ENCODE measurements at regions not wholly inside any gene's neighbourhood (a gene's known extent, or its start where the extent isn't known, plus 50 kb on each side); places are given as distances from the start of the nearest gene placed in this dataset.

- H3K9me3 ChIP-seq = no peaks in the 10 kb centered on the region
- 70 to 71% methylated on average over 3 of the region's 3 CpGs for WGBS, 2 donors
- H3K27me3 ChIP-seq = no peaks in the 10 kb centered on the region
- no peaks in the 10 kb centered on the region for H3K4me1 ChIP-seq
- no peak overlapping the region for H3K4me3 ChIP-seq
- H3K36me3 ChIP-seq = no peaks in the 10 kb centered on the region
- TF ChIP-seq POLR2AphosphoS5 (IDR thresholded peaks at IDR 0.05) (no peak), POLR2A (IDR thresholded peaks at IDR 0.05) (no peak), EP300 (IDR thresholded peaks at IDR 0.05) (no peak)
- TF ChIP-seq, protein P1, sequence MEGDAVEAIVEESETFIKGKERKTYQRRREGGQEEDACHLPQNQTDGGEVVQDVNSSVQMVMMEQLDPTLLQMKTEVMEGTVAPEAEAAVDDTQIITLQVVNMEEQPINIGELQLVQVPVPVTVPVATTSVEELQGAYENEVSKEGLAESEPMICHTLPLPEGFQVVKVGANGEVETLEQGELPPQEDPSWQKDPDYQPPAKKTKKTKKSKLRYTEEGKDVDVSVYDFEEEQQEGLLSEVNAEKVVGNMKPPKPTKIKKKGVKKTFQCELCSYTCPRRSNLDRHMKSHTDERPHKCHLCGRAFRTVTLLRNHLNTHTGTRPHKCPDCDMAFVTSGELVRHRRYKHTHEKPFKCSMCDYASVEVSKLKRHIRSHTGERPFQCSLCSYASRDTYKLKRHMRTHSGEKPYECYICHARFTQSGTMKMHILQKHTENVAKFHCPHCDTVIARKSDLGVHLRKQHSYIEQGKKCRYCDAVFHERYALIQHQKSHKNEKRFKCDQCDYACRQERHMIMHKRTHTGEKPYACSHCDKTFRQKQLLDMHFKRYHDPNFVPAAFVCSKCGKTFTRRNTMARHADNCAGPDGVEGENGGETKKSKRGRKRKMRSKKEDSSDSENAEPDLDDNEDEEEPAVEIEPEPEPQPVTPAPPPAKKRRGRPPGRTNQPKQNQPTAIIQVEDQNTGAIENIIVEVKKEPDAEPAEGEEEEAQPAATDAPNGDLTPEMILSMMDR (IDR thresholded peaks at IDR 0.05) = no peak
- no peak overlapping the region for H3K27ac ChIP-seq
- intact Hi-C loops (cut with DNase I) = no loop called here
- DNase-seq = no peak
These were observed 380.5 kb upstream of the FBXO33 start for GRCh38 chr14:39812532-39813320.

DNA sequence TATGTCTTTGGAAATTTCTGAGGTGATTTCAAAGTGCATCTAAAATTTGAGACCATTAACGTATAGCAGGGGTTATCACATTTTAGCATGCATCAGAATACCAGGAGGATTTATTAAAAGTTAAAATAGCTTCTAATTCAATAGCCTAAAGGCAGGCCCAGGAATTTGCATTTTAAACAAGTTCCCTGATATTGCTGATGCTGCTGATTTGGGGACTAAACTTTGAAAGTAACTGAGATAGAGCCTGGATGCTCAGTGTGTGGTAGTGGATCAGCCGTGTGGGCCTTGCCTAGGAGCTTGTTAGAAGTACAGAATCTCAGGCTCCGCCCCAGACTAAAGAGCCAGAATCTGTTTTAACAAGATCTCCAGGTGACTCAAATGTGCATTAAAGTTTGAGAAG lies 375.0 kb upstream of the FBXO33 start:
- Histone ChIP-seq H3K4me1 (no peaks in the 10 kb centered on the region), H3K9me3 (peaks cover 0 to 1% (median 0%) of the 10 kb centered on the region in 4 donors), H3K27me3 (no peaks in the 10 kb centered on the region), H3K36me3 (no peaks in the 10 kb centered on the region), H3K27ac (no peak overlapping the region), H3K4me3 (no peak overlapping the region)
- intact Hi-C loops (cut with DNase I) = no loop called here
- DNase-seq = no peak
- TF ChIP-seq POLR2A (IDR thresholded peaks at IDR 0.05) (no peak), EP300 (IDR thresholded peaks at IDR 0.05) (no peak)
- TF ChIP-seq, protein P1 (IDR thresholded peaks at IDR 0.05) = no peak
- 79 to 84% methylated on average over 3 of the region's 3 CpGs for WGBS, 2 donors

DNA sequence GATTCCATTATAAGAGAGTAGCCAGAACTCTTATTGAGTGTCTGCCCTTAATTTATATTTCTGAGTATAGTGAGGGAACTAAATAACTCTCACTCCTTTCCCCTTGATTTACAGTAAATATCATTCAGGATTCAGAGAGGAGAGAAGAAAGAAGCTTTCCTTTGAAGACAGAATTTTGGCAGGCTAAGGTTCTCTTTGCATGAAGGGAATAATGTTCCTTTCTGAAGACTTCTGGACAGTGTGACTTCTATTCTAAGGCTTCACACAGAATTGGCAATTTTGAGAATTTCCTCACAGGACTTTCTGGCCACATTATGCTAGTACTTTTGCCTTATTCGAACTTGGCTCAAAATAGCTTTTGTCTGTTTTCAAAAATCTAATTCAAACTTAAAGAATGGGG lies 352.2 kb upstream of the FBXO33 start:
- TF ChIP-seq POLR2AphosphoS5 (IDR thresholded peaks at IDR 0.05) (no peak), POLR2A (IDR thresholded peaks at IDR 0.05) (no peak), EP300 (IDR thresholded peaks at IDR 0.05) (no peak)
- TF ChIP-seq, protein P1 (IDR thresholded peaks at IDR 0.05) = no peak
- Histone ChIP-seq H3K4me3 (no peak overlapping the region), H3K27ac (no peak overlapping the region), H3K4me1 (no peaks in the 10 kb centered on the region), H3K27me3 (no peaks in the 10 kb centered on the region), H3K36me3 (no peaks in the 10 kb centered on the region), H3K9me3 (no peaks in the 10 kb centered on the region)
- 57 to 74% methylated on average over 1 of the region's 1 CpG for WGBS, 2 donors
- intact Hi-C loops (cut with DNase I) = no loop called here
- no peak for DNase-seq

GRCh38 chr14:39781466-39781865 lies 349.2 kb upstream of the FBXO33 start:
- Histone ChIP-seq H3K36me3 (no peaks in the 10 kb centered on the region), H3K4me1 (no peaks in the 10 kb centered on the region), H3K4me3 (no peak overlapping the region), H3K27ac (no peak overlapping the region), H3K9me3 (no peaks in the 10 kb centered on the region), H3K27me3 (no peaks in the 10 kb centered on the region)
- intact Hi-C loops (cut with DNase I) = no loop called here
- no peak for DNase-seq
- WGBS, 2 donors = 76 to 84% methylated on average over 5 of the region's 5 CpGs
- TF ChIP-seq POLR2AphosphoS5 (IDR thresholded peaks at IDR 0.05) = no peak
- TF ChIP-seq POLR2A (IDR thresholded peaks at IDR 0.05) = no peak
- no peak for TF ChIP-seq EP300 (IDR thresholded peaks at IDR 0.05)
- TF ChIP-seq, protein P1 (IDR thresholded peaks at IDR 0.05) = no peak
